AG04450 (cell line): ENCODE measurements at regions not wholly inside any gene's neighbourhood (a gene's known extent, or its start where the extent isn't known, plus 50 kb on each side); places are given as distances from the start of the nearest gene placed in this dataset.

Experiments
- CTCF ChIA-PET: fragments of 300-600, 350-600 bp; formaldehyde crosslinking; extraction: SDS; loops from one replicate; lab custom pipeline; 2022; ENCODE audit warnings: antibody characterized with exemption, inconsistent platforms; lab: Charles Lee
- POLR2A ChIA-PET: fragments of 350-600 bp; formaldehyde crosslinking; extraction: SDS; loops from one replicate; lab custom pipeline; 2021; ENCODE audit warnings: antibody characterized with exemption, inconsistent platforms; lab: Yijun Ruan, JAX
- DNase-seq: peaks from one replicate; pipeline ENCODE4 v3.0.0-alpha.2; 2011; ENCODE audit warnings: low read depth, low spot score
- H3K27ac ChIP-seq: one replicate; pipeline ENCODE4 v1.5.1; 2012; ENCODE audit warnings: low read depth, low read length, control low read depth
- H3K27me3 ChIP-seq: one replicate; pipeline ENCODE4 v1.6.0; 2012; ENCODE audit warnings: low read length; ENCODE audit not compliant: control insufficient read depth, insufficient read depth
- H3K4me3 ChIP-seq: 2 replicates; pipeline ENCODE4 v1.5.1; 2011; ENCODE audit warnings: mild to moderate bottlenecking, low read depth, low read length, control low read depth
- H3K9me3 ChIP-seq: 2 replicates; pipeline ENCODE4 v1.5.1; 2012; ENCODE audit warnings: low read length; ENCODE audit not compliant: control insufficient read depth, insufficient read depth
- TF ChIP-seq, protein P1 (sequence below): IDR thresholded peaks from 2 replicates; pipeline ENCODE4 v1.5.1; 2011; ENCODE audit warnings: low read depth, low read length, control low read depth, inconsistent platforms

- peaks cover 72% of the 10 kb centered on the region for H3K9me3 ChIP-seq
- TF ChIP-seq, protein P1, sequence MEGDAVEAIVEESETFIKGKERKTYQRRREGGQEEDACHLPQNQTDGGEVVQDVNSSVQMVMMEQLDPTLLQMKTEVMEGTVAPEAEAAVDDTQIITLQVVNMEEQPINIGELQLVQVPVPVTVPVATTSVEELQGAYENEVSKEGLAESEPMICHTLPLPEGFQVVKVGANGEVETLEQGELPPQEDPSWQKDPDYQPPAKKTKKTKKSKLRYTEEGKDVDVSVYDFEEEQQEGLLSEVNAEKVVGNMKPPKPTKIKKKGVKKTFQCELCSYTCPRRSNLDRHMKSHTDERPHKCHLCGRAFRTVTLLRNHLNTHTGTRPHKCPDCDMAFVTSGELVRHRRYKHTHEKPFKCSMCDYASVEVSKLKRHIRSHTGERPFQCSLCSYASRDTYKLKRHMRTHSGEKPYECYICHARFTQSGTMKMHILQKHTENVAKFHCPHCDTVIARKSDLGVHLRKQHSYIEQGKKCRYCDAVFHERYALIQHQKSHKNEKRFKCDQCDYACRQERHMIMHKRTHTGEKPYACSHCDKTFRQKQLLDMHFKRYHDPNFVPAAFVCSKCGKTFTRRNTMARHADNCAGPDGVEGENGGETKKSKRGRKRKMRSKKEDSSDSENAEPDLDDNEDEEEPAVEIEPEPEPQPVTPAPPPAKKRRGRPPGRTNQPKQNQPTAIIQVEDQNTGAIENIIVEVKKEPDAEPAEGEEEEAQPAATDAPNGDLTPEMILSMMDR: no peak
- no peak overlapping the region for H3K27ac ChIP-seq
- CTCF ChIA-PET: no interaction called here
- POLR2A ChIA-PET: no interaction called here
- no peak for DNase-seq
- H3K27me3 ChIP-seq: no peaks in the 10 kb centered on the region
- no peak overlapping the region for H3K4me3 ChIP-seq
Observed at GRCh38 chr22:48315439-48316256, 1512.0 kb downstream of the BRD1 start.

- H3K27ac ChIP-seq: no peak overlapping the region
- DNase-seq: no peak
- ChIA-PET CTCF (no interaction called here), POLR2A (no interaction called here)
- H3K9me3 ChIP-seq: peaks cover 66% of the 10 kb centered on the region
- TF ChIP-seq, protein P1: no peak
- no peaks in the 10 kb centered on the region for H3K27me3 ChIP-seq
- no peak overlapping the region for H3K4me3 ChIP-seq
Observed at GRCh38 chr22:48314073-48314472, 1513.6 kb downstream of the BRD1 start.

- TF ChIP-seq, protein P1: no peak
- no peak overlapping the region for H3K4me3 ChIP-seq
- DNase-seq: no peak
- ChIA-PET CTCF (no interaction called here), POLR2A (no interaction called here)
- no peaks in the 10 kb centered on the region for H3K27me3 ChIP-seq
- H3K27ac ChIP-seq: no peak overlapping the region
- peaks cover 66% of the 10 kb centered on the region for H3K9me3 ChIP-seq
Observed at GRCh38 chr22:48313175-48313830, 1514.4 kb downstream of the BRD1 start.

DNA sequence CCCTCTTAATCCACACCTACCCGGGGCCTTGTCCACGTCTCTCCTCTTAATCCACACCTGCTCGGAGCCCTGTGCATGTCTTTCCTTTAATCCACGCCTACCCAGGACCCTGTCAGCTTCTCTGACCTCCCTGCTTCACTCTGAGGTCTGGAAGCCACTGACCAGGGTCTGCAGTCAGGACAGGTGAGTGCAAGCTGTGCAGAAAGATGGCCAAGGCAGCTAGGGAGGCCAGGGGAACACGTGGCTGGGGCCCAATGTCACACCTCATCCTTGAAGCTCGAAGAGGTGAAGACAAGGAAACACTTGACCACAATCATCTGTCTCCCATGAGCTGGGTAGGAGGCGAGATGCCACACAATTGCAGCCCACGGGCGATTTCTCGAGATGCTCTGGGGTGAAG, 1516.9 kb downstream of the BRD1 start:
- Histone ChIP-seq H3K9me3 (peaks cover 69% of the 10 kb centered on the region), H3K27me3 (no peaks in the 10 kb centered on the region), H3K27ac (no peak overlapping the region), H3K4me3 (no peak overlapping the region)
- no peak for DNase-seq
- POLR2A ChIA-PET: no interaction called here
- CTCF ChIA-PET: no interaction called here
- TF ChIP-seq, protein P1: no peak

DNA sequence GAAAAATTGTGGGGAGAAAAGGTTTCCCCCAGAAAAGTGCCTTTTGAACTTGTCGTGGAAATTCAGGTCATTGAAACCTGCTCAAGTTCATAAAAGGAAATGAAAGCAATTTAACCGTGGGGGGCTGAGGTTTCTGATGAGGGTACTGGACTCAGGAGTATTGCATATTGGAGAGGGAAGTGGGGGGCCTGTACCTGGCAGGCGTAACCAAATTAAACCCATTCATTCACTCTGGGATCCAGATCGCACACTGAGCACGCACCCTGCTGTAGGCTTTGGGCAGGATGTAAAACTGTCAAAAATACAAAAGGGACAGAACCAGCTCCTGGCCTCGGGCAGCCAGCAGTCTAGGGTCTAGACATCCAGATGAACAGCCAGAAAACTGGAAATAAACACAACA, 1517.4 kb downstream of the BRD1 start:
- POLR2A ChIA-PET: no interaction called here
- Histone ChIP-seq H3K4me3 (no peak overlapping the region), H3K27me3 (no peaks in the 10 kb centered on the region), H3K9me3 (peaks cover 69% of the 10 kb centered on the region), H3K27ac (no peak overlapping the region)
- CTCF ChIA-PET: no interaction called here
- no peak for DNase-seq
- TF ChIP-seq, protein P1: no peak
